ENCODE measurements at regions not wholly inside any gene's neighbourhood (a gene's known extent, or its start where the extent isn't known, plus 50 kb on each side); places are given as distances from the start of the nearest gene placed in this dataset.

DNA sequence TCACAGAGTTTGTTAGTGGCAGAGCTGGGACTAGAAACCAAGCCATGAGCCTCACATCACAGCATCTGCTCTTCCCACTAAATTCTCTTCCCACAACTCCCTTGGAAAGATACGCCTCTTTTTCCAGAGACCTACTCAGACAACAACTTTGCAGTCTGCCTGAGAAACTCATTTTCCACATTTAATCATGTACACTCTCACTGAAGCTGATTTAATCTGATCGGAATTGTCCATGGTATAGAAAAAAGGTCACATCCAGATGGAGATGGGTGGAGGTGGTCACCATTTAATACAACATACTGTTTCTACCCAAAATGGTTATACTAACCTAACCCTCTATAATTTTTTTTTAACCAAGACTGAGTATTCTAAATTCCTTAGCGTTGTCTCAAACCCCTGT, 366.2 kb downstream of the ENC1 start:
- Histone ChIP-seq H3K4me2 (no peak overlapping the region), H3K27ac (no peak overlapping the region), H3K4me1 (no peaks in the 10 kb centered on the region), H3K79me2 (ENCODE audit: low read depth) (no peaks in the 10 kb centered on the region), H3K4me3 (no peak overlapping the region), H4K20me1 (ENCODE audit: low read depth) (no peaks in the 10 kb centered on the region), H3K27me3 (no peaks in the 10 kb centered on the region), H2AFZ (replicated peaks) (no peak overlapping the region), H3F3A (ENCODE audit: low read depth) (no peaks in the 10 kb centered on the region), H3K9ac (no peak overlapping the region), H3K36me3 (no peaks in the 10 kb centered on the region), H3K9me3 (ENCODE audit: low read depth) (no peaks in the 10 kb centered on the region)
- Mint-ChIP-seq H3K36me3 (no peaks in the 10 kb centered on the region), H3K27me3 (ENCODE audit: insufficient read depth, low read depth) (no peaks in the 10 kb centered on the region), H3K4me1 (peaks cover 24% of the 10 kb centered on the region), H3K27ac (no peak overlapping the region), H3K9me3 (no peaks in the 10 kb centered on the region), H3K4me3 (no peak overlapping the region)
- TF ChIP-seq, protein P1, sequence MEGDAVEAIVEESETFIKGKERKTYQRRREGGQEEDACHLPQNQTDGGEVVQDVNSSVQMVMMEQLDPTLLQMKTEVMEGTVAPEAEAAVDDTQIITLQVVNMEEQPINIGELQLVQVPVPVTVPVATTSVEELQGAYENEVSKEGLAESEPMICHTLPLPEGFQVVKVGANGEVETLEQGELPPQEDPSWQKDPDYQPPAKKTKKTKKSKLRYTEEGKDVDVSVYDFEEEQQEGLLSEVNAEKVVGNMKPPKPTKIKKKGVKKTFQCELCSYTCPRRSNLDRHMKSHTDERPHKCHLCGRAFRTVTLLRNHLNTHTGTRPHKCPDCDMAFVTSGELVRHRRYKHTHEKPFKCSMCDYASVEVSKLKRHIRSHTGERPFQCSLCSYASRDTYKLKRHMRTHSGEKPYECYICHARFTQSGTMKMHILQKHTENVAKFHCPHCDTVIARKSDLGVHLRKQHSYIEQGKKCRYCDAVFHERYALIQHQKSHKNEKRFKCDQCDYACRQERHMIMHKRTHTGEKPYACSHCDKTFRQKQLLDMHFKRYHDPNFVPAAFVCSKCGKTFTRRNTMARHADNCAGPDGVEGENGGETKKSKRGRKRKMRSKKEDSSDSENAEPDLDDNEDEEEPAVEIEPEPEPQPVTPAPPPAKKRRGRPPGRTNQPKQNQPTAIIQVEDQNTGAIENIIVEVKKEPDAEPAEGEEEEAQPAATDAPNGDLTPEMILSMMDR (IDR thresholded peaks at IDR 0.05), result no peak
- TF ChIP-seq EZH2 (IDR thresholded peaks at IDR 0.05) (no peak), EZH2phosphoT487 (IDR thresholded peaks at IDR 0.05) (no peak)
- DNase-seq (ENCODE audit: low spot score), result no peak

DNA sequence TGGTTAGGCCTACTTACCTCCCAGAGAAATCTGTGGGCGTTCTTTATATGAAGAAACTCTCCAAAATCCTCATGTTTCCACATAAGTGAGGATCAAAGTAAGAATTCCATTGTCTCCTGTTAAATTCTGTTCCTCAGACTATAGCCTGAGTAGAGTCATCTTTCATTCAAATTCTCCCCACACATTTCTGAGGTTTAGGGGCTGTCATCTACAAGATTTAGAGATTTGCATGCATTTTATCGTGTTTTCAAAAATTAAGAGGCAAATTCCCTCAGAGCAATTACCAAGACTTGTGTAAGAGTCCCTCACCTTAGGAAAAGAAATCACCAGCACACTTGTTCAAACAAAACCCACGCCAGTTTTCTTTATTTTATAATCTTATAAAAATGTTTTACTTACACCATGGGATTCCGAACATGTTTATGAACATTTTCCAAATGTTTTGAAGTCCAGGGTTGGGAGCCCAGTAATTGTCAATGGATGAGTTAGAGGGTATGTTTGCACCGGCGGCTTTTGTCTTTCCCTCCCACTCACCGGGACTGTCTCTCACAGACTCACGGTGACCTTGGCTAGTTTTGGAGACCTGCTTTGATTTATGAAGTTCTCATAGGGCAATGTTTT, 367.6 kb downstream of the ENC1 start:
- Histone ChIP-seq H2AFZ (replicated peaks) (no peak overlapping the region), H3K27me3 (no peaks in the 10 kb centered on the region), H3K4me1 (no peaks in the 10 kb centered on the region), H3K27ac (no peak overlapping the region), H3K79me2 (ENCODE audit: low read depth) (no peaks in the 10 kb centered on the region), H3K4me2 (no peak overlapping the region), H4K20me1 (ENCODE audit: low read depth) (no peaks in the 10 kb centered on the region), H3F3A (ENCODE audit: low read depth) (no peaks in the 10 kb centered on the region), H3K4me3 (no peak overlapping the region), H3K9me3 (ENCODE audit: low read depth) (no peaks in the 10 kb centered on the region), H3K9ac (no peak overlapping the region), H3K36me3 (no peaks in the 10 kb centered on the region)
- Mint-ChIP-seq H3K4me1 (peaks cover 26% of the 10 kb centered on the region), H3K9me3 (no peaks in the 10 kb centered on the region), H3K27ac (no peak overlapping the region), H3K27me3 (ENCODE audit: insufficient read depth, low read depth) (no peaks in the 10 kb centered on the region), H3K4me3 (no peak overlapping the region), H3K36me3 (no peaks in the 10 kb centered on the region)
- no peak for DNase-seq (ENCODE audit: low spot score)
- TF ChIP-seq, protein P1 (IDR thresholded peaks at IDR 0.05), result no peak
- TF ChIP-seq EZH2 (IDR thresholded peaks at IDR 0.05), result no peak

DNA sequence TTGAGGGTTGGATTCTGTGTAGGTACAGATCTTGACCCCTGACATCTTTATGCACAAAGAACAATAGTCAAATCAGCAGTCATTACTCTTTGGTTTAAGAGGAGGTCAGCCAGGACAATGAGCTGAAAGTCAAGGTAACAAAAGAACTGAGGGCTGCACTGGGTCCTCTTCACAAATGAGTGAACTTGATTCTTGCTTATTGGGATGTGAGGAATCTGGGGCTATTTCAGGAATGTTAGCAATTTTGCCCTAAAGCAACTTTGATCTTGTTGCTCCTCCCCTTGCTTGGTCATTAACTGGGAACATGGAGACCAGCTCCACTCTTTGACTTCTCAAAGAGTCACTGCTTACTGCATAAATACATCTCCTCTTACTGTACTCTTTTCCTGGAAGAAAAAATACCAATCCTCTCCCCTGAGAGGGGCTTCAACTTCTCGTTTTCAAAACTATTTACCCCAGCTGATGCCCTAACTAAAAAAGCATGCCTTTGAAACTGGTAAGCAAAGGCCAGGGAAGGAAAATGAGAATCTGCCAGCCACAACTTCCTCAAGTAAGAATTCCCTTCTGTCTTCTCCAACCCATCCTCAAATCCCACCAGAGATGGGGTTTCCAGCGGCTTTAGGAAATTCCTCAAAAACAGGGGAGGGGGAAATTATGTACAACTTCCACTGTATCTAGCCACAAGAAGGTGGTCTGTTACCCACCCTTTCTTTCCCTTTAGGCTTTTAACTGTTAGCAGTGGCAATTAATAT, 368.3 kb downstream of the ENC1 start:
- no peak overlapping the region for H2AFZ ChIP-seq (replicated peaks)
- peaks cover under 1% of the 10 kb centered on the region for H3K4me1 ChIP-seq
- no peaks in the 10 kb centered on the region for H3F3A ChIP-seq (ENCODE audit: low read depth)
- no peak for TF ChIP-seq EZH2phosphoT487 (IDR thresholded peaks at IDR 0.05)
- TF ChIP-seq, protein P1 (IDR thresholded peaks at IDR 0.05), result no peak
- no peak for TF ChIP-seq EZH2 (IDR thresholded peaks at IDR 0.05)
- no peaks in the 10 kb centered on the region for H3K79me2 ChIP-seq (ENCODE audit: low read depth)
- H3K9me3 Mint-ChIP-seq, result no peaks in the 10 kb centered on the region
- H3K4me1 Mint-ChIP-seq, result peaks cover 27% of the 10 kb centered on the region
- peak overlapping the region; percentile 26 for H3K27ac Mint-ChIP-seq
- H3K27me3 Mint-ChIP-seq (ENCODE audit: insufficient read depth, low read depth), result no peaks in the 10 kb centered on the region
- no peak overlapping the region for H3K9ac ChIP-seq
- no peaks in the 10 kb centered on the region for H3K36me3 ChIP-seq
- no peaks in the 10 kb centered on the region for H3K27me3 ChIP-seq
- H3K9me3 ChIP-seq (ENCODE audit: low read depth), result no peaks in the 10 kb centered on the region
- H4K20me1 ChIP-seq (ENCODE audit: low read depth), result no peaks in the 10 kb centered on the region
- H3K36me3 Mint-ChIP-seq, result no peaks in the 10 kb centered on the region
- no peak overlapping the region for H3K4me3 ChIP-seq
- no peak overlapping the region for H3K27ac ChIP-seq
- H3K4me3 Mint-ChIP-seq, result no peak overlapping the region
- no peak overlapping the region for H3K4me2 ChIP-seq
- no peak for DNase-seq (ENCODE audit: low spot score)
